GM18508 (cell line): ENCODE measurements at regions not wholly inside any gene's neighbourhood (a gene's known extent, or its start where the extent isn't known, plus 50 kb on each side); places are given as distances from the start of the nearest gene placed in this dataset.

Source experiments
- ATAC-seq: cut with Tn5 transposase; IDR thresholded peaks from one replicate; pipeline ENCODE4 v1.9.1; 2021; ENCODE audit warnings: moderate number of reproducible peaks; ENCODE audit not compliant: insufficient read depth, unreplicated experiment

GRCh38 chr16:76612497-76612896 lies 335.3 kb downstream of the CNTNAP4 start:
- no peak for ATAC-seq

GRCh38 chr16:76614269-76614668 lies 337.1 kb downstream of the CNTNAP4 start:
- ATAC-seq: no peak

GRCh38 chr16:76622876-76623275 lies 345.7 kb downstream of the CNTNAP4 start:
- no peak for ATAC-seq

- no peak for ATAC-seq
Measured at GRCh38 chr16:76634847-76635697, 357.9 kb downstream of the CNTNAP4 start.

- no peak for ATAC-seq
Measured at GRCh38 chr16:76639685-76640289, 362.6 kb downstream of the CNTNAP4 start.

GRCh38 chr16:76650582-76650981 lies 373.4 kb downstream of the CNTNAP4 start:
- no peak for ATAC-seq

GRCh38 chr16:76653390-76654026 lies 376.3 kb downstream of the CNTNAP4 start:
- no peak for ATAC-seq

- ATAC-seq: no peak
Measured at GRCh38 chr16:76654088-76654820, 377.1 kb downstream of the CNTNAP4 start.

- ATAC-seq: no peak
Measured at GRCh38 chr16:76656994-76657393, 379.8 kb downstream of the CNTNAP4 start.

- no peak for ATAC-seq
Measured at GRCh38 chr16:76661691-76662235, 384.6 kb downstream of the CNTNAP4 start.

- ATAC-seq: no peak
Measured at GRCh38 chr16:76665571-76666275, 388.5 kb downstream of the CNTNAP4 start.

GRCh38 chr16:76668207-76668725 lies 391.1 kb downstream of the CNTNAP4 start:
- no peak for ATAC-seq

- no peak for ATAC-seq
Measured at GRCh38 chr16:76669288-76669687, 392.1 kb downstream of the CNTNAP4 start.

- no peak for ATAC-seq
Measured at GRCh38 chr16:76670125-76670857, 393.1 kb downstream of the CNTNAP4 start.

- no peak for ATAC-seq
Measured at GRCh38 chr16:76676356-76676755, 399.2 kb downstream of the CNTNAP4 start.

- no peak for ATAC-seq
Measured at GRCh38 chr16:76681296-76681695, 404.1 kb downstream of the CNTNAP4 start.

- ATAC-seq: no peak
Measured at GRCh38 chr16:76683051-76683450, 405.9 kb downstream of the CNTNAP4 start.

- no peak for ATAC-seq
Measured at GRCh38 chr16:76696876-76697275, 419.7 kb downstream of the CNTNAP4 start.

- ATAC-seq: no peak
Measured at GRCh38 chr16:76705892-76706291, 428.7 kb downstream of the CNTNAP4 start.
